Adrenal gland (tissue), 5 donors: ENCODE measurements at regions not wholly inside any gene's neighbourhood (a gene's known extent, or its start where the extent isn't known, plus 50 kb on each side); places are given as distances from the start of the nearest gene placed in this dataset.

Source experiments
- POLR2A ChIP-seq, 2 donors: fragments of 450-650 bp; IDR thresholded peaks; one replicate each; pipeline ENCODE4 v1.6.1; 2017; ENCODE audit warnings: antibody characterized with exemption in 2 of 2, mild to moderate bottlenecking in 2 of 2, moderate library complexity in 1 of 2
- TF ChIP-seq, protein P1 (sequence below), 6 experiments: fragments of 450-650 bp in 4 of 6; fragments of 200-600 bp in 2 of 6; sonication (generic) in 1 of 6; IDR thresholded peaks; 1 replicate in 5 of 6; 2 replicates in 1 of 6; pipeline versions ENCODE4 v1.5.1 to v1.8.0; 2016 to 2021; ENCODE audit warnings: antibody characterized with exemption in 6 of 6, mild to moderate bottlenecking in 2 of 6, moderate library complexity in 1 of 6
- donor health status: DM: no; HTN: no; CAD: no.

DNA sequence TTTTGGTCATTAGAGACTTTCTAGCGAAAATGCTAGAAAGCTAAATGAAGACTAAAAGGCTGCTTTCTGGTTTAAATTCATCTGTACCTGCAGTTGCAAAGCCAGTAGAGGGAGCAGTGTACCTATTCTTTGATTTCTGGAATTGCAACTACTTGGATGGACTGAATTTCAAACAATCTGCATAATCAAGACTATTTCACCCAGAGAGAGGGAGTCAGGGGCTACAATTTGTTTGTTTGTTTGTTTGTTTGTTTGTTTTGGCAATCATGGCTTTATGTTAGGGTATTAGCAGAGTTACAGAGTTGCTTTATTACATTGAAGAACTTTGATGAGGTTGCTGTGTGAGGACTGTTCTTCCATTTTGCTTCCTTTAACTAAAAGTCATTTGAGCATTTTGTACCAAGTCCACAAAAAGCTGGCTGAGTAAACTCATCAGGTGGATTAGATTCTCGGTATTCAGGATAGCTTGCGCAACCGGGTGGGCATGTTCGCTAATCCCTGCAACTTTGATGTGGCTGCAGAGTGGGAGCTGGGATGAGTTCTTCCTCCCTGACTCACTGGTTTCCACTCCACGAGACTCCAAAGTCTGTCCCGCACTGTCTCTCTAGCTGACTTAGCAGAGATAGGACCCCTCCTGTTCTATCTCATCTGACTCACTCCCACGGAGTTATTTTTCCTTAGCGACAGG, 80.0 kb upstream of the TUT7 start:
- TF ChIP-seq POLR2A (IDR thresholded peaks at IDR 0.05): no peak
- TF ChIP-seq, protein P1, sequence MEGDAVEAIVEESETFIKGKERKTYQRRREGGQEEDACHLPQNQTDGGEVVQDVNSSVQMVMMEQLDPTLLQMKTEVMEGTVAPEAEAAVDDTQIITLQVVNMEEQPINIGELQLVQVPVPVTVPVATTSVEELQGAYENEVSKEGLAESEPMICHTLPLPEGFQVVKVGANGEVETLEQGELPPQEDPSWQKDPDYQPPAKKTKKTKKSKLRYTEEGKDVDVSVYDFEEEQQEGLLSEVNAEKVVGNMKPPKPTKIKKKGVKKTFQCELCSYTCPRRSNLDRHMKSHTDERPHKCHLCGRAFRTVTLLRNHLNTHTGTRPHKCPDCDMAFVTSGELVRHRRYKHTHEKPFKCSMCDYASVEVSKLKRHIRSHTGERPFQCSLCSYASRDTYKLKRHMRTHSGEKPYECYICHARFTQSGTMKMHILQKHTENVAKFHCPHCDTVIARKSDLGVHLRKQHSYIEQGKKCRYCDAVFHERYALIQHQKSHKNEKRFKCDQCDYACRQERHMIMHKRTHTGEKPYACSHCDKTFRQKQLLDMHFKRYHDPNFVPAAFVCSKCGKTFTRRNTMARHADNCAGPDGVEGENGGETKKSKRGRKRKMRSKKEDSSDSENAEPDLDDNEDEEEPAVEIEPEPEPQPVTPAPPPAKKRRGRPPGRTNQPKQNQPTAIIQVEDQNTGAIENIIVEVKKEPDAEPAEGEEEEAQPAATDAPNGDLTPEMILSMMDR (IDR thresholded peaks at IDR 0.05): peak; percentile 67 to 79 (median 74)
